Hepatocyte (in vitro differentiated cells): ENCODE measurements at regions not wholly inside any gene's neighbourhood (a gene's known extent, or its start where the extent isn't known, plus 50 kb on each side); places are given as distances from the start of the nearest gene placed in this dataset.
"Not testable (repeated sequence)": the region's sequence is repeated elsewhere in the genome, so short reads cannot be mapped to it uniquely, and the experiment has no call there.

Experiments
- EZH2phosphoT487 ChIP-seq: fragments of 200-600 bp; sonication (generic); IDR thresholded peaks from one replicate; pipeline ENCODE4 v1.6.1; 2018; ENCODE audit warnings: antibody characterized with exemption, mild to moderate bottlenecking, low read depth, moderate library complexity; ENCODE audit not compliant: unreplicated experiment, severe bottlenecking
- TF ChIP-seq, protein P1 (sequence below): fragments of 200-600 bp; sonication (generic); IDR thresholded peaks from 2 replicates; pipeline ENCODE4 v1.5.1; 2016; ENCODE audit warnings: antibody characterized with exemption, mild to moderate bottlenecking; ENCODE audit not compliant: poor library complexity

DNA sequence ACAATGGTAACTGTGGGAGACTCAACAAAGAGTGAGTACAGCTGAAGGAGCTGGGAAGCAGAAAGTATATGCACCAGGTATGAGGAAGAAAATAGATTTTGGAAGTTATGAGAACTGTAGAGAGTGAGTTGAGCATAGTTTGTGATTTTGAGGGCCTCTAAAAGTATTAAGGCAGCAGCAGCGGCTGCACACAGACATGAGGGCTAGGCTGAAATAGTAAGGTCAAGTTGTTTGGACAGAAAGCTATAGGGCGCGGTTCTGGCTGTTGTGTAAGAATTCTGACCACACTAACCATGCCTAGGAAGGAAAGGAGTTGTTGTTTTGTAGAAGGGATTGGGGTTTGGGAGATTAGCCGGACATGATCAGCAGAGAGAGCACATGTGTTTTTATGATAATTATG lies 154.1 kb upstream of the SNX2 start:
- TF ChIP-seq, protein P1, sequence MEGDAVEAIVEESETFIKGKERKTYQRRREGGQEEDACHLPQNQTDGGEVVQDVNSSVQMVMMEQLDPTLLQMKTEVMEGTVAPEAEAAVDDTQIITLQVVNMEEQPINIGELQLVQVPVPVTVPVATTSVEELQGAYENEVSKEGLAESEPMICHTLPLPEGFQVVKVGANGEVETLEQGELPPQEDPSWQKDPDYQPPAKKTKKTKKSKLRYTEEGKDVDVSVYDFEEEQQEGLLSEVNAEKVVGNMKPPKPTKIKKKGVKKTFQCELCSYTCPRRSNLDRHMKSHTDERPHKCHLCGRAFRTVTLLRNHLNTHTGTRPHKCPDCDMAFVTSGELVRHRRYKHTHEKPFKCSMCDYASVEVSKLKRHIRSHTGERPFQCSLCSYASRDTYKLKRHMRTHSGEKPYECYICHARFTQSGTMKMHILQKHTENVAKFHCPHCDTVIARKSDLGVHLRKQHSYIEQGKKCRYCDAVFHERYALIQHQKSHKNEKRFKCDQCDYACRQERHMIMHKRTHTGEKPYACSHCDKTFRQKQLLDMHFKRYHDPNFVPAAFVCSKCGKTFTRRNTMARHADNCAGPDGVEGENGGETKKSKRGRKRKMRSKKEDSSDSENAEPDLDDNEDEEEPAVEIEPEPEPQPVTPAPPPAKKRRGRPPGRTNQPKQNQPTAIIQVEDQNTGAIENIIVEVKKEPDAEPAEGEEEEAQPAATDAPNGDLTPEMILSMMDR = not testable (repeated sequence)
- TF ChIP-seq EZH2phosphoT487 = not testable (repeated sequence)
